CD1c-positive myeloid dendritic cell (primary cell): ENCODE measurements at regions not wholly inside any gene's neighbourhood (a gene's known extent, or its start where the extent isn't known, plus 50 kb on each side); places are given as distances from the start of the nearest gene placed in this dataset.
"Not testable (repeated sequence)": the region's sequence is repeated elsewhere in the genome, so short reads cannot be mapped to it uniquely, and the experiment has no call there.

Experiments
- DNase-seq: peaks from one replicate; pipeline ENCODE4 v3.0.0-alpha.2; 2016; ENCODE audit errors: extremely low spot score

- DNase-seq: no peak
Observed at GRCh38 chr3:43236008-43236407, 50.3 kb upstream of the SNRK start.

GRCh38 chr3:43233062-43233461, 53.3 kb upstream of the SNRK start:
- no peak for DNase-seq

GRCh38 chr3:43231276-43232000, 54.9 kb upstream of the SNRK start:
- no peak for DNase-seq

GRCh38 chr3:43229865-43230264, 56.5 kb upstream of the SNRK start:
- DNase-seq: not testable (repeated sequence)

- not testable (repeated sequence) for DNase-seq
Observed at GRCh38 chr3:43227685-43228084, 58.7 kb upstream of the SNRK start.

- no peak for DNase-seq
Observed at GRCh38 chr3:43224405-43225073, 61.8 kb upstream of the SNRK start.

GRCh38 chr3:43223670-43224364, 62.5 kb upstream of the SNRK start:
- DNase-seq: peak; percentile 30

GRCh38 chr3:43222590-43222989, 63.8 kb upstream of the SNRK start:
- no peak for DNase-seq

- no peak for DNase-seq
Observed at GRCh38 chr3:43221076-43221475, 65.3 kb upstream of the SNRK start.

GRCh38 chr3:43219616-43220015, 66.7 kb upstream of the SNRK start:
- no peak for DNase-seq

GRCh38 chr3:43218921-43219320, 67.4 kb upstream of the SNRK start:
- no peak for DNase-seq

- DNase-seq: no peak
Observed at GRCh38 chr3:43218156-43218555, 68.2 kb upstream of the SNRK start.

GRCh38 chr3:43217633-43218032, 68.7 kb upstream of the SNRK start:
- DNase-seq: no peak

- no peak for DNase-seq
Observed at GRCh38 chr3:43217206-43217605, 69.1 kb upstream of the SNRK start.

- no peak for DNase-seq
Observed at GRCh38 chr3:43215663-43216275, 70.6 kb upstream of the SNRK start.

GRCh38 chr3:43215138-43215537, 71.2 kb upstream of the SNRK start:
- DNase-seq: no peak

GRCh38 chr3:43214616-43215015, 71.7 kb upstream of the SNRK start:
- DNase-seq: no peak

GRCh38 chr3:43213631-43214030, 72.7 kb upstream of the SNRK start:
- no peak for DNase-seq

- DNase-seq: no peak
Observed at GRCh38 chr3:43212914-43213611, 73.3 kb upstream of the SNRK start.

GRCh38 chr3:43211681-43212080, 74.7 kb upstream of the SNRK start:
- DNase-seq: no peak

GRCh38 chr3:43210049-43211027, 76.0 kb upstream of the SNRK start:
- no peak for DNase-seq
